Mesodermal cell (in vitro differentiated cells): ENCODE measurements at regions not wholly inside any gene's neighbourhood (a gene's known extent, or its start where the extent isn't known, plus 50 kb on each side); places are given as distances from the start of the nearest gene placed in this dataset.

Experiments
- H3K27ac ChIP-seq: 2 replicates; pipeline ENCODE4 v1.7.0; 2013; ENCODE audit warnings: mild to moderate bottlenecking, low read depth, low read length, moderate library complexity; ENCODE audit not compliant: severe bottlenecking
- H3K36me3 ChIP-seq: 2 replicates; pipeline ENCODE4 v1.7.1; 2013; ENCODE audit warnings: mild to moderate bottlenecking, low read length, moderate library complexity; ENCODE audit not compliant: control insufficient read depth, insufficient read depth
- H3K4me1 ChIP-seq: one replicate; pipeline ENCODE4 v1.7.1; 2013; ENCODE audit warnings: mild to moderate bottlenecking, low read length; ENCODE audit not compliant: insufficient read depth, control insufficient read depth, poor library complexity, severe bottlenecking
- H3K4me3 ChIP-seq: 2 replicates; pipeline ENCODE4 v1.7.0; 2013; ENCODE audit warnings: low read length, control low read depth, mild to moderate bottlenecking; ENCODE audit not compliant: insufficient read depth, poor library complexity, severe bottlenecking; ENCODE audit errors: extremely low read depth
- H3K9me3 ChIP-seq: 2 replicates; pipeline ENCODE4 v1.7.1; 2013; ENCODE audit warnings: mild to moderate bottlenecking, low read length, moderate library complexity; ENCODE audit not compliant: control insufficient read depth
- WGBS, 2 experiments: methylation state at CpG; one replicate each; pipeline ENCODE4 v1.1.5; 2013; ENCODE audit warnings: missing lambda C conversion rate in 2 of 2; ENCODE audit not compliant: insufficient coverage in 2 of 2; 5-methylcytosine and 5-hydroxymethylcytosine counted together

GRCh38 chr4:13955551-13955950, 328.0 kb upstream of the BOD1L1 start:
- WGBS, 2 experiments: 90% methylated on average over 2 to 4 of the region's 7 CpGs
- H3K4me1 ChIP-seq: peaks cover 4% of the 10 kb centered on the region
- H3K4me3 ChIP-seq: no peak overlapping the region
- H3K9me3 ChIP-seq: no peaks in the 10 kb centered on the region
- no peak overlapping the region for H3K27ac ChIP-seq
- no peaks in the 10 kb centered on the region for H3K36me3 ChIP-seq

GRCh38 chr4:13956947-13957346, 329.4 kb upstream of the BOD1L1 start:
- H3K4me1 ChIP-seq: peaks cover 4% of the 10 kb centered on the region
- no peak overlapping the region for H3K27ac ChIP-seq
- WGBS, 2 experiments: 70 to 88% methylated on average over 2 of the region's 2 CpGs
- H3K9me3 ChIP-seq: no peaks in the 10 kb centered on the region
- H3K4me3 ChIP-seq: no peak overlapping the region
- H3K36me3 ChIP-seq: no peaks in the 10 kb centered on the region

- 85% methylated on average over 2 of the region's 5 CpGs; no CpG with 5 or more reads in 1 of the 2 experiments for WGBS, 2 experiments
- Histone ChIP-seq H3K27ac (no peak overlapping the region), H3K36me3 (no peaks in the 10 kb centered on the region), H3K4me1 (no peaks in the 10 kb centered on the region), H3K9me3 (no peaks in the 10 kb centered on the region), H3K4me3 (no peak overlapping the region)
These were observed 330.3 kb upstream of the BOD1L1 start for GRCh38 chr4:13957871-13958270.

GRCh38 chr4:13963601-13964000, 336.1 kb upstream of the BOD1L1 start:
- H3K9me3 ChIP-seq: no peaks in the 10 kb centered on the region
- H3K4me1 ChIP-seq: peaks cover 5% of the 10 kb centered on the region
- H3K4me3 ChIP-seq: no peak overlapping the region
- no peak overlapping the region for H3K27ac ChIP-seq
- 63 to 94% methylated on average over 1 to 2 of the region's 2 CpGs for WGBS, 2 experiments
- no peaks in the 10 kb centered on the region for H3K36me3 ChIP-seq

GRCh38 chr4:13966231-13967195, 339.0 kb upstream of the BOD1L1 start:
- WGBS, 2 experiments: 64 to 74% methylated on average over 5 to 8 of the region's 8 CpGs
- H3K9me3 ChIP-seq: no peaks in the 10 kb centered on the region
- peaks cover 5% of the 10 kb centered on the region for H3K4me1 ChIP-seq
- no peak overlapping the region for H3K27ac ChIP-seq
- no peak overlapping the region for H3K4me3 ChIP-seq
- no peaks in the 10 kb centered on the region for H3K36me3 ChIP-seq

- 92% methylated on average over 2 of the region's 2 CpGs; no CpG with 5 or more reads in 1 of the 2 experiments for WGBS, 2 experiments
These were observed 341.2 kb upstream of the BOD1L1 start for GRCh38 chr4:13968723-13969122.

GRCh38 chr4:13970349-13970748, 342.8 kb upstream of the BOD1L1 start:
- no peaks in the 10 kb centered on the region for H3K36me3 ChIP-seq
- H3K27ac ChIP-seq: no peak overlapping the region
- H3K9me3 ChIP-seq: no peaks in the 10 kb centered on the region
- peaks cover 5% of the 10 kb centered on the region for H3K4me1 ChIP-seq
- 93% methylated on average over 2 of the region's 2 CpGs; no CpG with 5 or more reads in 1 of the 2 experiments for WGBS, 2 experiments
- H3K4me3 ChIP-seq: no peak overlapping the region

More at GRCh38 chr4:13968723-13969122, 341.2 kb upstream of the BOD1L1 start:
- Histone ChIP-seq H3K27ac (no peak overlapping the region), H3K4me1 (peaks cover 5% of the 10 kb centered on the region), H3K4me3 (no peak overlapping the region), H3K36me3 (no peaks in the 10 kb centered on the region), H3K9me3 (no peaks in the 10 kb centered on the region)

GRCh38 chr4:13977746-13978145, 350.2 kb upstream of the BOD1L1 start:
- Histone ChIP-seq H3K4me1 (no peaks in the 10 kb centered on the region), H3K4me3 (no peak overlapping the region), H3K36me3 (no peaks in the 10 kb centered on the region), H3K27ac (no peak overlapping the region), H3K9me3 (peaks cover 4% of the 10 kb centered on the region)
- 91 to 100% methylated on average over 3 to 4 of the region's 5 CpGs for WGBS, 2 experiments

- no peak overlapping the region for H3K27ac ChIP-seq
- no peaks in the 10 kb centered on the region for H3K4me1 ChIP-seq
- H3K4me3 ChIP-seq: no peak overlapping the region
- 60 to 90% methylated on average over 1 to 6 of the region's 8 CpGs for WGBS, 2 experiments
- H3K9me3 ChIP-seq: peaks cover 4% of the 10 kb centered on the region
- H3K36me3 ChIP-seq: no peaks in the 10 kb centered on the region
These were observed 353.1 kb upstream of the BOD1L1 start for GRCh38 chr4:13980317-13981310.

GRCh38 chr4:13981499-13981898, 354.0 kb upstream of the BOD1L1 start:
- 89 to 92% methylated on average over 5 to 7 of the region's 8 CpGs for WGBS, 2 experiments
- H3K36me3 ChIP-seq: no peaks in the 10 kb centered on the region
- no peaks in the 10 kb centered on the region for H3K4me1 ChIP-seq
- H3K27ac ChIP-seq: no peak overlapping the region
- no peak overlapping the region for H3K4me3 ChIP-seq
- H3K9me3 ChIP-seq: no peaks in the 10 kb centered on the region
